ENCODE measurements at regions not wholly inside any gene's neighbourhood (a gene's known extent, or its start where the extent isn't known, plus 50 kb on each side); places are given as distances from the start of the nearest gene placed in this dataset.

DNA sequence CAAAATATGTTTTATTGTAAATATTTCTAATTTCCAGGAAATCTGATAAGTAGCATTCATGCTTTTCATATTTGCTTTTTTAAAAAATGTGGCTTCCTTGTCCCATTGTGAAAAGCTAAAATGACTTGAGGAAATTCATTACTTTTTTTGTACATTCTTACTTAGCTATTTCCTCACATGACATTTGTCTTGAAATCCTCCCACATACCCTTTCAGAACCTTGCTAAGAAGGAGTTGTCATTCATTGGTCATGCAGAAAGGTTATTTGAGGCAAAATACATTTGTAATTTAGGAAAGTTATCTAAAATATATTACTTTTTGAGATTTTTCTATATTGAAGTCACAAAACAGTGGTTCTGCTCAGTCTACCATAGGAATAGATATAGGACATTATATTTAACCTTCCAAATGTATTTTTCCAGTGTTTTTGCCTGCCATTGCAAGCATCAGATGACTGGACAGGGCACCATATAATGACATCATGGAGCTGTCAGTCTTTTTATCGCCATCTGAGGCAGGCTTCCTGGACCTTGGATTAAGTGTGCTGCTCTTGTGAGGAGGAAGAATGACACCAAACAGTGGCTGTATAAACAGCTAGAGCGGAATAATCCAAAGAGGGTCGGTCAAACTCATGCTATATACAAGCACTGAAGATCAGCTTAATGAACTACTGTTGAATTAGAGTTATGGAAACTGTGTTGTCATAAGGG, 109.4 kb upstream of the HCRTR2 start:
- no peak for TF ChIP-seq POLR2A (IDR thresholded peaks at IDR 0.05)
- TF ChIP-seq, protein P1, sequence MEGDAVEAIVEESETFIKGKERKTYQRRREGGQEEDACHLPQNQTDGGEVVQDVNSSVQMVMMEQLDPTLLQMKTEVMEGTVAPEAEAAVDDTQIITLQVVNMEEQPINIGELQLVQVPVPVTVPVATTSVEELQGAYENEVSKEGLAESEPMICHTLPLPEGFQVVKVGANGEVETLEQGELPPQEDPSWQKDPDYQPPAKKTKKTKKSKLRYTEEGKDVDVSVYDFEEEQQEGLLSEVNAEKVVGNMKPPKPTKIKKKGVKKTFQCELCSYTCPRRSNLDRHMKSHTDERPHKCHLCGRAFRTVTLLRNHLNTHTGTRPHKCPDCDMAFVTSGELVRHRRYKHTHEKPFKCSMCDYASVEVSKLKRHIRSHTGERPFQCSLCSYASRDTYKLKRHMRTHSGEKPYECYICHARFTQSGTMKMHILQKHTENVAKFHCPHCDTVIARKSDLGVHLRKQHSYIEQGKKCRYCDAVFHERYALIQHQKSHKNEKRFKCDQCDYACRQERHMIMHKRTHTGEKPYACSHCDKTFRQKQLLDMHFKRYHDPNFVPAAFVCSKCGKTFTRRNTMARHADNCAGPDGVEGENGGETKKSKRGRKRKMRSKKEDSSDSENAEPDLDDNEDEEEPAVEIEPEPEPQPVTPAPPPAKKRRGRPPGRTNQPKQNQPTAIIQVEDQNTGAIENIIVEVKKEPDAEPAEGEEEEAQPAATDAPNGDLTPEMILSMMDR (IDR thresholded peaks at IDR 0.05 in 4 of 5, conservative IDR thresholded peaks at IDR 0.05 in 1 of 5), result no peak

All from gastrocnemius medialis (tissue), 4 donors.